ENCODE measurements at regions not wholly inside any gene's neighbourhood (a gene's known extent, or its start where the extent isn't known, plus 50 kb on each side); places are given as distances from the start of the nearest gene placed in this dataset.

- Histone ChIP-seq H3K4me3 (ENCODE audit: low read depth in 2 of 2, low read length in 2 of 2) (no peak overlapping the region), H3K9me3 (ENCODE audit: control insufficient read depth, insufficient read depth, low read depth, low read length) (peaks cover 15% of the 10 kb centered on the region; the same call in 1 of the 2 replicates), H3K27ac (ENCODE audit: low read length) (peak overlapping the region; percentile 32; the same call in 1 of the 2 replicates), H3K36me3 (ENCODE audit: control insufficient read depth, insufficient read depth, low read length) (no peaks in the 10 kb centered on the region), H3K27me3 (ENCODE audit: control insufficient read depth, insufficient read depth, low read length) (no peaks in the 10 kb centered on the region), H3K4me1 (ENCODE audit: control insufficient read depth, insufficient read depth, low read length) (0 out of 2 replicates have a peak, but pooled peaks cover 3% of the 10 kb centered on the region)
- ChIA-PET POLR2A (no interaction called here), CTCF (interaction anchor here (0.6 to 0.7 kb wide), 2 partner anchors 99 to 387 kb away, joined by 3 to 7 read pairs; no protein-coding TSS in a partner anchor)
- DNase-seq (ENCODE audit: low read depth, low spot score): no peak
- ATAC-seq: no peak
- no TSS peak for BruUV-seq (replicated peaks)
- intact Hi-C loops (cut with micrococcal nuclease; ENCODE audit: unreplicated experiment): no loop called here
- TF ChIP-seq POLR2AphosphoS5 (IDR thresholded peaks at IDR 0.05; ENCODE audit: low read depth, low read length): no peak
- no peak for TF ChIP-seq SIN3A (IDR thresholded peaks at IDR 0.05; ENCODE audit: borderline replicate concordance, insufficient read depth, low read depth, low read length)
- no peak for TF ChIP-seq TCF7L2 (IDR thresholded peaks at IDR 0.05; ENCODE audit: low read depth, low read length)
- TF ChIP-seq CTCF (IDR thresholded peaks at IDR 0.05): no peak
- no peak for TF ChIP-seq REST (IDR thresholded peaks at IDR 0.05; ENCODE audit: insufficient read depth in 1 of 2, low read depth in 2 of 2, low read length in 1 of 2)
- in situ Hi-C loops (cut with HindIII; ENCODE audit: low pct_unique_long_range_greater_than_20kb, low sequenced_read_pairs): no loop called here
Measured at GRCh38 chr12:32039917-32040575, 66.6 kb upstream of the BICD1 start.

GRCh38 chr12:32043928-32044549, 62.6 kb upstream of the BICD1 start:
- H3K27ac ChIP-seq (ENCODE audit: low read length): no peak overlapping the region
- H3K27me3 ChIP-seq (ENCODE audit: control insufficient read depth, insufficient read depth, low read length): no peaks in the 10 kb centered on the region
- peaks cover 15% of the 10 kb centered on the region; the same call in 1 of the 2 replicates for H3K9me3 ChIP-seq (ENCODE audit: control insufficient read depth, insufficient read depth, low read depth, low read length)
- intact Hi-C loops (cut with micrococcal nuclease; ENCODE audit: unreplicated experiment) (no loop called here), in situ Hi-C loops (cut with HindIII; ENCODE audit: low pct_unique_long_range_greater_than_20kb, low sequenced_read_pairs) (no loop called here)
- no TSS peak for BruUV-seq (replicated peaks)
- DNase-seq (ENCODE audit: low read depth, low spot score): no peak
- no peaks in the 10 kb centered on the region for H3K36me3 ChIP-seq (ENCODE audit: control insufficient read depth, insufficient read depth, low read length)
- H3K4me1 ChIP-seq (ENCODE audit: control insufficient read depth, insufficient read depth, low read length): no peaks in the 10 kb centered on the region
- no peak overlapping the region for H3K4me3 ChIP-seq (ENCODE audit: low read depth in 2 of 2, low read length in 2 of 2)
- ATAC-seq: no peak
- ChIA-PET POLR2A (no interaction called here), CTCF (no interaction called here)
- TF ChIP-seq POLR2AphosphoS5 (IDR thresholded peaks at IDR 0.05; ENCODE audit: low read depth, low read length): no peak
- TF ChIP-seq CTCF (IDR thresholded peaks at IDR 0.05): no peak
- no peak for TF ChIP-seq REST (IDR thresholded peaks at IDR 0.05; ENCODE audit: insufficient read depth in 1 of 2, low read depth in 2 of 2, low read length in 1 of 2)
- no peak for TF ChIP-seq TCF7L2 (IDR thresholded peaks at IDR 0.05; ENCODE audit: low read depth, low read length)
